ENCODE measurements at regions not wholly inside any gene's neighbourhood (a gene's known extent, or its start where the extent isn't known, plus 50 kb on each side); places are given as distances from the start of the nearest gene placed in this dataset.
A peak's percentile ranks its signal among the peaks of the same experiment; 100 is the strongest.
"Not testable (repeated sequence)": the region's sequence is repeated elsewhere in the genome, so short reads cannot be mapped to it uniquely, and the experiment has no call there.

DNA sequence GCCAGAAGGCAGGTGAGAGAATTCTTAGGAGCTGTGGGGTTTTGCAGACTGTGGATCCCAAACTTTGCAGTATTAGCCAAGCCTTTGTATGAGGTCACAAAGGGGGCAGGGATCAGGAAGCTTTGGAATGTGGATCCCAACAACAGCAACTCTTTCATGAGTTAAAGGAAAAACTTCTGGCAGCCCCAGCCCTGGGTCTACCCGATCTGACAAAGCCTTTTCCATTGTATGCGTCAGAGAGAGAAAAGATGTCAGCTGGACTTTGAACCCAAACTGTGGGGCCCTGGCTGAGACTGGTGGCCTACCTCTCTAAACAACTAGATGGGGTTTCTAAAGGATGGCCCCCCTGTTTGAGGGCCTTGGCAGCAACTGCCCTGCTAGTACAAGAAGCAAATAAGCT, 101.8 kb upstream of the OSBPL11 start:
- DNase-seq: not testable (repeated sequence)

GRCh38 chr3:125697979-125698640, 102.8 kb upstream of the OSBPL11 start:
- DNase-seq: not testable (repeated sequence)

- DNase-seq: no peak
These were observed 120.4 kb upstream of the OSBPL11 start for GRCh38 chr3:125715651-125716050.

- DNase-seq: not testable (repeated sequence)
These were observed 136.9 kb upstream of the OSBPL11 start for GRCh38 chr3:125732151-125732550.

DNA sequence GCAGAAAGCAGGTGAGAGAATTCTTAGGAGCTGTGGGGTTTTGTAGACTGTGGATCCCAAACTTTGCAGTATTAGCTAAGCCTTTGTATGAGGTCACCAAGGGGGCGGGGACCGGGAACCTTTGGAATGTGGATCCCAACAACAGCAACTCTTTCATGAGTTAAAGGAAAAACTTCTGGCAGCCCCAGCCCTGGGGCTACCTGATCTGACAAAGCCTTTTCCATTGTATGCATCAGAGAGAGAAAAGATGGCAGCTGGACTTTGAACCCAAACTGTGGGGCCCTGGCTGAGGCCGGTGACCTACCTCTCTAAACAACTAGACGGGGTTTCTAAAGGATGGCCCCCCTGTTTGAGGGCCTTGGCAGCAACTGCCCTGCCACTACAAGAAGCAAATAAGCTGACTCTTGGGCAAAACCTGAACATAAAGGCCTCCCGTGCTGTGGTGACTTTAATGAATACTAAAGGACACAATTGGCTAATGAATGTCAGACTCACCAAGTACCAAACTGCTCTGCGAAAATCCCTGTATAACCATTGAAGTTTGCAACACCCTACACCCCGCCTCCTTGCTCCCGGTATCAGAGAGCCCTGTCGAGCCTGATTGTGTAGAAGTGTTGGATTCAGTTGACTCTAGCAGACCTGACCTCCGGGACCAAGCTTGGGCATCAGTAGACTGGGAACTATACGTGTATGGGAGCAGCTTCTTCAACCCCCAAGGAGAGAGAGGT, 146.9 kb upstream of the OSBPL11 start:
- DNase-seq: not testable (repeated sequence)

GRCh38 chr3:125742845-125743244, 147.5 kb upstream of the OSBPL11 start:
- DNase-seq: peak in 5 of 56 donors; percentile 5 to 18 (median 9)

DNA sequence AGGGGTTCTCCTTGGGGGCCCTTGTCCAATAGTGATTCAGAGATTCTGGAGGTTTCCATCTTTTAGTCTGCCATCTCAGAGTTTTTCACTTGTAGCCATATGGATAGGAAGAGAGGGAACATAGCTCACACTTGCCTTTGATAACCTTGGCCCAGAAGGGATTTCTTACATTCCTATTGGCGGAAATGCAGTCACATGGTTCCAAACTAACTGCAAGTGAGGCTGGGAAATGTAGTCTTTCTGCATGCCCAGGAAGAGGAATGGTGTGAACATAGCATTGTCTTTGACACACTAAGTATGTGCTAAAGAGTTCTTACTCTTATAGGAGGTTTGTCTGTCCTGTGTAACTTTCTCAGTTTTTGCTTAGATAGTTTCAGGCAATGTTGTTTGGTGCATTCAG, 161.8 kb upstream of the OSBPL11 start:
- not testable (repeated sequence) for DNase-seq

DNA sequence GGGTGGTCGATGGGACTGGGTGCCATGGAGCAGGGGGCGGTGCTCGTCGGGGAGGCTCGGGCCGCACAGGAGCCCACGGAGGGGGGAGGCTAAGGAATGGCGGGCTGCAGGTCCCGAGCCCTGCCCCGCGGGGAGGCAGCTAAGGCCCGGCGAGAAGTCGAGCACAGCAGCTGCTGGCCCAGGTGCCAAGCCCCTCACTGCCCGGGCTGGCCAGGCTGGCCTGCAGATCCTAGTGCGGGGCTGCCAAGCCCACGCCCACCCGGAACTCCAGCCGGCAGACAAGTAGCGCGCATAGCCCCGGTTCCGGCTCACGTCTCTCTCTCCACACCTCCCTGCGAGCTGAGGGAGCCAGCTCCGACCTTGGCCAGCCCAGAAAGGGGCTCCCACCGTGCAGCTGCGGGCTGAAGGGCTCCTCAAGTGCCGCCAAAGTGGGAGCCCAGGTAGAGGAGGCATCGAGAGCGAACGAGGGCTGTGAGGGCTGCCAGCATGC, 163.4 kb upstream of the OSBPL11 start:
- DNase-seq: not testable (repeated sequence)

- DNase-seq: not testable (repeated sequence)
These were observed 167.3 kb upstream of the OSBPL11 start for GRCh38 chr3:125762601-125763000.

DNA sequence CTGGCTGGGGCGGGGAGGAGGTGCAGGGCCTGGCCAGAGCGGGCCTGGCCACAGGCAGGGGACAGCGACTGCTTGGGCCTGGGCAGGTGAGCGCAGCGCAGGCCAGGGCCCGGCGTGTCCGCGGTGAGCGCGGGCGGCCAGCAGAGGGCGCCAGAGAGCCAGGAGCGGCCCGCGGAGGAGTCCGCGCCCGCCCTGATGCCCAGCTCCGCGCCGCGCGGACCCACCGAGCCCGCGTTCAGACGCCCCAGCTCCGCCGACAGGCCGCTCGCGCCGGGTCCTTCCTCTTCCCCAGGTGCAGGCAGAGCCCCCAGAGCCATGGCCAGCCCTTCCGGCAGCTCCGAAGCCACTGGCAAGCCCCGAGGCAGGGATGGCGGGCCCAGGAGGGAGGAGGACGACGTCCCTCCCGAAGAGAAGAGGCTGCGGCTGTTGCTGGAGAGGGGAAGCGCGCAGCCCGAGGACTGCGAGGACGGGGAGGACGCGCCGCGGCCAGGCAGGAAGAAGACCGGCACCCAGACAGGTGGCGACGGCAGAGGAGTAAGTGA, 171.1 kb upstream of the OSBPL11 start:
- DNase-seq: peak in 36 of 56 donors; percentile 1 to 59 (median 16)

DNA sequence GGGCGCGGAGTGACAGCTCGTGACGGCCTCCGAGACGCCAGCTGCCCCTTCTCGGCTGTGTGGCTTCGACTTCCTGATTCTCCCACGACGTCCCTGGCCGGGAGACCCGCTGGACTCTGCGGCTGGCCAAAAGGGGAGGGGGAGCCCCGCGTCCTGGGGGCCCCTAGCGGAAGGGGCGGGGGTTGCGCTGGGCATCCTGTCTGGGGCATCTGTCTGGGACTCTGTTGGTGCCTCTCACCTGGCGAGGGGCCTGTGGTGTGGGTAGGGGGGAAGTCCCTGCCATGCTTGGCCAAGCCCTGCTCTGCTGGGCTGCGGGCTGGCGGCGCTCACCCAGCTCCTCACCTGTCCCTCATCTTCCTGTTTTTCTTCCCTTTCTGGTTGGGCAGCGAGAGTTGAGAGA, 171.6 kb upstream of the OSBPL11 start:
- not testable (repeated sequence) for DNase-seq

DNA sequence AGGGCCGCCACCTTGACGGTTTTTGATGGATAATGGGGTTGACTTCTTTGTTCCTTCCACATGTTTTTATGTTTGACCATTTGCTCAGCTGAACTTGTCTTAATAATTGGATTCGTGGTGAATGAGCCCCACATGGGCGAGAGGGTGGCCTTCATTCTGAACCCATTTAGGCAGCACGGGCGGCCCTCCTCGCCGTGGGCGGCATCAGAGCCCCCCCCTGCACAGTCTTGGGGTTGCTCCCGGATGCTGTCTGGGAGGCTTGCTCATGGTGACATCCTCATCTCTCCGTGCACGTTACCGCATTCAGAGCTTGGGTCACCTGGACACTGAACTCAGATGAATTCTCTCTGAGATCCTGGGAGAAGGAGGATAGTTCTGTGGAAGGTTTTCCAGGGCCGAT, 172.3 kb upstream of the OSBPL11 start:
- DNase-seq: peak in 1 of 56 donors; percentile 10

GRCh38 chr3:125768821-125769220, 173.5 kb upstream of the OSBPL11 start:
- DNase-seq: not testable (repeated sequence)

DNA sequence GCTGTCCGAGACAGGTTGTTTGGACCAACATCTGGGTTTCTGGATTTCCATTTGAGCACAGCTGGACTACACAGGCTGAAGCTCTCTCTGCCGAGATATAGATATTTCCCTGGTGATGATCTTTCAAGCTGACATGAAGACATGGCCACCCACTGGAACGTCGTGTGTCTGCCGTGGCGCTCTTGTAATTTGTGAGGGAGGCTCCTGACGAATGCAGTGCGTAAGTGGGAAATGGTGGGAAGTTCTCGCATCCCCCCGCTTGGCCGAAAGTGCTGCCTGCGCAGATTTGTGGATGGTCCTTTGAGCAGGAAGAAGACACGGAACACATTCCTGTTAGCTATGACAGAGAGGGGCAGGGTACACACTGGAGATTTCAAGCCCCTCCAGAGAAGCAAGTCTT, 176.2 kb upstream of the OSBPL11 start:
- peak in 3 of 56 donors; percentile 3 to 23 (median 16) for DNase-seq

DNA sequence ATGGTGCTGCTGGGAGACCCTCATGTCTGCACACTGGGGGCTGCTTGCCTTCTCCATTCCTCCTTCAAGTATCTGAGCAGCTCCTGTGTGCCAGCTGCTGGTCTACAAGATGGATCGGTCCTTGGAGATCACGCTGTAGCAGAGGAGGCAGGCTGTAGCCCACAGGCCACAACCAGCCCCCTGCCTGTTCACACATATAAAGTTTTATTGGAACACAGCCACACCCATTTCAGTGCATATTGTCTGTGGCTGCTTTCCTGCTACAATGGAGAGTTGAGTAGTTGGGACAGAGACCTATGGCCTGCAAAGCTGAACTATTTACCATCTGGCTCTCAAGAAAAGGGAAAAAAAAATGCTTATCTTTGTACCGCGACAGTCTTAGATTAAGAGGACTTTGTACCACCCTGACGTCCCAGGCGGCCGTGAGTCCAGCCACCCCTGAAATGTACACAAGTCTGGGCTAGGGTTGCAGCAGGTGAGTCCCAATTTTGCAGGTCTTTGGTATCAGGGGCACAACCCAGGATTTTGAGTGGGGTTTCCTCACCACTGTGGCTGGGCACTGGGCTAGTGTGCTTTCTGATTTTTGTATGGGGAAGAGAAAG, 179.2 kb upstream of the OSBPL11 start:
- not testable (repeated sequence) for DNase-seq

GRCh38 chr3:125775106-125775505, 179.8 kb upstream of the OSBPL11 start:
- DNase-seq: not testable (repeated sequence)

DNA sequence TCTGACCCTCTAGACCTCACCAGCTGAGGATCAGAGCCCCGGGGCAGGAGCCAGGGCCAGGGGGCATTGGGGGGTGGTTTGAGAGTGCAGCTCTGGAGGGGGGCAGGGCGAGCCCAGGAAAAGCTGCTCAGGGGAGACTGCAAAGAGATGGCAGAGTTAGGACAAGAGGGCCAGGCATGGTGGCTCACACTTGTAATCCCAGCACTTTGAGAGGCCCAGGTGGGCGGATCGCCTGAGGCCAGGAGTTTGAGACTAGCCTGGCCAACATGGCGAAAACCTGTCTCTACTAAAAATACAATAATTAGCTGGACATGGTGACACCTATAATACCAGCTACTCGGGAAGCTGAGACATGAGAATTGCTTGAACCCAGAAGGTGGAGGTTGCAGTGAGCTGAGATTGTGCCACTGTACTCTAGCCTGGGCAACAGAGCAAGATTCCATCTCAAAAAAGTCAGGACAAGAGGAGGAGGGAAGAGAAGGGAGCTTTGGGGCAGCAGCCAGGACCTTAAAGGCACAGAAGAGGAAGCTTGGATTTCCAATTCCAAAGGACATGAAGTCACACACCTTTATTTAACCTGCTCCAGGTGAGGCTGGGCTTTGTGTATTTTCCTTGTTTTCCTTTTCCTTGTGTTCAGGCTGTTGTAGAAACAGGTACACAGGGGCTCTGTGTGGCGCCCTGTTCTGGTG, 180.5 kb upstream of the OSBPL11 start:
- DNase-seq: not testable (repeated sequence)

- not testable (repeated sequence) for DNase-seq
These were observed 184.0 kb upstream of the OSBPL11 start for GRCh38 chr3:125779276-125779675.

- not testable (repeated sequence) for DNase-seq
These were observed 184.6 kb upstream of the OSBPL11 start for GRCh38 chr3:125779918-125780317.

- not testable (repeated sequence) for DNase-seq
These were observed 186.4 kb upstream of the OSBPL11 start for GRCh38 chr3:125781678-125782077.

DNA sequence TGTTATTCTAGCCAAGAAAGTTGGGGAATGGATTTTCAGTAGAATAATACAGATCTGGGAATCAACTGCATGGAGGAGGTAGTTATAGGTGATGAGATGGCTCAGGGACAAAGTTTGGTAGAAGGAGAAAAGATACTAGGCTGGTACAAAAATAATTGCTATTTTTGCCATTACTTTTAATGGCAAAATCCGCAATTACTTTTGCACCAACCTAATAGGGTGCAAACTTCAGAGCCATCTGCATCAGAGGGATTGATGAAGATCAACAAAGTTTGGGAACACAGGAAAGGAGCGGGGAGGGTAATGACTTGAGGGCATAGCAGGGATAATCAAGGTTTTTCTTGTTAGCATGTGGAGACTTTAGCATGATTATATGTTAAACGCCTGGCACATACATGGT, 178.7 kb upstream of the ROPN1B start:
- not testable (repeated sequence) for DNase-seq
